WI38 (cell line): ENCODE measurements at regions not wholly inside any gene's neighbourhood (a gene's known extent, or its start where the extent isn't known, plus 50 kb on each side); places are given as distances from the start of the nearest gene placed in this dataset.
"Not testable (repeated sequence)": the region's sequence is repeated elsewhere in the genome, so short reads cannot be mapped to it uniquely, and the experiment has no call there.

Source experiments
- H3K4me3 ChIP-seq: 2 replicates; pipeline ENCODE4 v1.5.1; 2011; ENCODE audit warnings: low read depth, mild to moderate bottlenecking, control low read depth, low read length
- CTCF ChIP-seq: IDR thresholded peaks from 2 replicates; pipeline ENCODE4 v1.5.1; 2012; ENCODE audit warnings: low read depth, mild to moderate bottlenecking, control low read depth, low read length

- TF ChIP-seq CTCF = no peak
- no peak overlapping the region for H3K4me3 ChIP-seq
Observed at GRCh38 chr15:93348711-93349545, 259.9 kb upstream of the RGMA start.

GRCh38 chr15:93347986-93348385 lies 259.0 kb upstream of the RGMA start:
- TF ChIP-seq CTCF = no peak
- H3K4me3 ChIP-seq = no peak overlapping the region

- no peak for TF ChIP-seq CTCF
- H3K4me3 ChIP-seq = no peak overlapping the region
Observed at GRCh38 chr15:93345981-93346380, 257.0 kb upstream of the RGMA start.

- not testable (repeated sequence) for H3K4me3 ChIP-seq
Observed at GRCh38 chr15:93343402-93343801, 254.4 kb upstream of the RGMA start.

- H3K4me3 ChIP-seq = no peak overlapping the region
- no peak for TF ChIP-seq CTCF
Observed at GRCh38 chr15:93341164-93341563, 252.2 kb upstream of the RGMA start.

- no peak overlapping the region for H3K4me3 ChIP-seq
- TF ChIP-seq CTCF = no peak
Observed at GRCh38 chr15:93340406-93340805, 251.4 kb upstream of the RGMA start.

GRCh38 chr15:93333796-93334195 lies 244.8 kb upstream of the RGMA start:
- TF ChIP-seq CTCF = no peak

GRCh38 chr15:93333126-93333525 lies 244.1 kb upstream of the RGMA start:
- H3K4me3 ChIP-seq = not testable (repeated sequence)

More at GRCh38 chr15:93333796-93334195, 244.8 kb upstream of the RGMA start:
- no peak overlapping the region for H3K4me3 ChIP-seq
